Fibroblast of lung (primary cell): ENCODE measurements at regions not wholly inside any gene's neighbourhood (a gene's known extent, or its start where the extent isn't known, plus 50 kb on each side); places are given as distances from the start of the nearest gene placed in this dataset.

ENCODE experiments used
- CTCF ChIP-seq, 2 donors: IDR thresholded peaks in 1 of 2; conservative IDR thresholded peaks in 1 of 2; 1 replicate in 1 of 2; 2 replicates in 1 of 2; pipeline ENCODE4 v1.5.1; 2011 to 2012; ENCODE audit warnings: low read length in 2 of 2, control low read depth in 1 of 2, inconsistent platforms in 1 of 2, low read depth in 1 of 2, mild to moderate bottlenecking in 1 of 2
- EZH2 ChIP-seq: IDR thresholded peaks from 2 replicates; pipeline ENCODE4 v1.5.1; 2012; ENCODE audit warnings: low read length, control low read depth, mild to moderate bottlenecking; ENCODE audit errors: missing control alignments

GRCh38 chr13:47289567-47289966 lies 392.7 kb upstream of the HTR2A start:
- TF ChIP-seq CTCF (conservative IDR thresholded peaks at IDR 0.05 in 1 of 2, IDR thresholded peaks at IDR 0.05 in 1 of 2; ENCODE audit: low read depth in 1 of 2, low read length in 2 of 2) = no peak
- TF ChIP-seq EZH2 = no peak
